Lung microvascular endothelial cell (primary cell): ENCODE measurements at regions not wholly inside any gene's neighbourhood (a gene's known extent, or its start where the extent isn't known, plus 50 kb on each side); places are given as distances from the start of the nearest gene placed in this dataset.

Experiments used
- DNase-seq, 2 donors: peaks; one replicate each; pipeline versions ENCODE4 v3.0.0 to v3.0.0-alpha.2; 2010; ENCODE audit warnings: low read depth in 2 of 2

DNA sequence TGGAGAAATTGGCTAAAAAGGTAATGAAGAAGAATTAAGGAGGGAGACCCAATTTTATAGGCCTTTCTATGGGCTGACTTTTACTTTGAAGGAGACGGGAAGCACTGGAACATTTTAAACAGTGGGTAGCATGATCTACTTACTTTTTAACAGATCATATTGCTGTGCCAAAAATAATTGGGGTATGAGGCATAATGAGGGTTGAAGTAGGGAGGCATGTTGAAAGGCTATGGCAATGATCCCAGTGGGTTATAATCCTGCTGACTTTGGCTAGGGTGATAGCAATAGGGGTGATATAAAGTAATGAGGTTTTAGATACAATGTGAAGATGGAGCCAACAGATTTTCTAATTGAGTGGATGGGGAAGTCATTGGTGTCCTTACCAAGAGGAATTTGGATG lies 73.2 kb downstream of the GPR37 start:
- no peak for DNase-seq

- no peak for DNase-seq
Measured at GRCh38 chr7:124690840-124691239, 74.8 kb downstream of the GPR37 start.

- no peak for DNase-seq
Measured at GRCh38 chr7:124689931-124690330, 75.7 kb downstream of the GPR37 start.

DNA sequence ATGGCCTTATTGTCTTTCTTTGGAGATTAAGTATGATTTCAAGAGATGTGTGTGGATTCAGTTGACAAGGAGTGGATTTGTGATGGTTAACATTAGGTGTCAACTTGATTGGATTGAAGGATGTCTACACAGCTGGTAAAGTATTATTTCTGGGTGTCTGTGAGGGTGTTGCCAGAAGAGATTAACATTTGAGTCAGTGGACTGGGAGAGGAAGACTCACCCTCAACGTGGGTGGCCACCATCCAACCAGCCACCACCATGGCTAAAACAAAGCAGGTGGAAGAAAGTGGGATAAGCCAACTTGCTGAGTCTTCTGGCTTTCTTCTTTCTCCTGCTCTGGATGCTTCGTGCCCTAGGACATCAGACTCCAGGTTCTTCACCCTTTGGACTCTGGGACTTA lies 76.1 kb downstream of the GPR37 start:
- no peak for DNase-seq

GRCh38 chr7:124688991-124689390 lies 76.6 kb downstream of the GPR37 start:
- no peak for DNase-seq

DNA sequence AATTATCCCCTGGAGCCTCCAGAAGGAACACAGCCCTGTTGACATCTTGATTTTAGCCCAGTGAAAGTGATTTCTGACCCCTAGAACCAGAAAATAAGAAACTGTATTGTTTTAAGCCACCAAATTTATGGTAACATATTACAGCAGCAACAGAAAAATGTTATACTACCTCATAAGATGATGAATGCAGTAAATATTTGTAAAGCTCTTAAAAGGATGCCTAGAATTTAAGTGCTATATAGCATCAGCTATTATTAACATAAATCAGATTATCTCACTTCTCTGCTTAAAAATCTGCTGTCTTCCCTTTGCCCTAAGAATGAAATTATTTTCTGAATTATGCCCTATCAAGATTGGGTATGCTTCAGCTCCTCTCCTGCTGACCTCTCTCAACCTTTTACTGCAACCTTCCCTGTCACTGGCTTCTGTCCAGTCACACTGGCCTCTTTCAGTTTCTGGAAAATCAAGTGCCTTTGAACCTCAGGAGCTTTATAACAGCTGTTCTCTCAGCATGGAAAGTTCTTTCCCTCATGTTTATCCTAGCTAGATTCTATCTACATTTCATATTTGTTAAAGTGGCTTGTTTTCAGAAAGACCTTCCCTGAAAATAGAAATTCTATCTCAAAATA lies 78.9 kb downstream of the GPR37 start:
- DNase-seq: no peak

DNA sequence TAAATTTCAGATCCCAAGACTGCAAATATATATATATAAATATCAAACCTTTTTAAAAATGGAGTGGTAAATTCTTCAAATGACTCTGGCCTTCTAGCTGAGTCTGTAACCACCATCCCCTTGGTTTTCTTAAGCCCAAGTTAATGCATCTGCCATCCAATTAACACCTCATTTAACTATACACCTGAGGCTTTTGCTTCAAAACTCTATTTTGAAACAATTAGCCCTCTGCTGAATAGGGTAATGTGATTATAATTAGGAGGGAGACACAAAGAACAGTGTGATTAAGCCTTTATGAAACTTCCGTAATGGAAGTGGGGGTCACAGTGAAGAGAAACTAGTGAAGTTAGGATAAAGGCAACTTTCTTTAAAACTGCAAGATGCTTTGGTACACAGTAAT lies 83.6 kb downstream of the GPR37 start:
- DNase-seq: no peak

- no peak for DNase-seq
Measured at GRCh38 chr7:124680304-124680703, 85.3 kb downstream of the GPR37 start.

GRCh38 chr7:124679586-124680225 lies 85.9 kb downstream of the GPR37 start:
- no peak for DNase-seq

GRCh38 chr7:124679146-124679545 lies 86.4 kb downstream of the GPR37 start:
- DNase-seq: no peak

DNA sequence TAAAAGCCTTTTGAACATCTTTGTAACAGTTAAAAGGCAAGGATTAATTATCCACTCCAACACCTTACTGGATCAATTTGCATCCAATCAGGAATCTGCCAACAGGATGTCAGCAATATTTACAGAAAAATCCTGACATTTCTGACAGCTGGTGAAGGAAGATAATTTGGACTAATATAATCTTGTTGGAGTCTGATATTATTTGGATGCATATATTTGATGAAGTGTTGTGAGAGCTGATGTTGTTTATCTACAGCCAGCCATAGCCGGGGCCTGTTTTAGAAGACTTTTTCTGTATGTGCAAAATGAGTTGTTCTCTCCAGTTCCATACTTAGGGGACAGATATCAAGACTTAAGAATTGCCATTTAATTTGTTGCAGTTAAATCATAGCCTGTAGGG lies 91.1 kb downstream of the GPR37 start:
- no peak for DNase-seq

DNA sequence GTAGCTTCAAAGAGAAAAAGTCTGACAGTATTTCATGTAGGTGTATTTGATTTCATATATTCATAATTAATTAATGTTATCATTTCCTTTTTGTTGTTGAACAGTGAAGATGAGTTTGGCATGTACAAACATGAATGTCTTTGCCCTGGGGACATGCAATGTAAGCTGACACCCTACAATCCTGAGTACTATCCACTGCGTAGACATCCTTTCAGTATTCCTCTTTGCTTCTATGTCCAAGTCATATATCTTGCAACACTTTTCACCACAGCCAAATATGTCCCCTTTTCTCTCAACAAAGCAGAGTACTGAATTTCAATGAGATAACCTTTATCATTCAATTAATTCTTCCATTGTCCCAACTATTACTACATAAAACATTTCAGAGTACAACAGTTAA lies 93.6 kb downstream of the GPR37 start:
- no peak for DNase-seq

GRCh38 chr7:124667312-124668153 lies 98.1 kb downstream of the GPR37 start:
- DNase-seq: no peak

GRCh38 chr7:124662937-124663336 lies 102.7 kb downstream of the GPR37 start:
- no peak for DNase-seq

DNA sequence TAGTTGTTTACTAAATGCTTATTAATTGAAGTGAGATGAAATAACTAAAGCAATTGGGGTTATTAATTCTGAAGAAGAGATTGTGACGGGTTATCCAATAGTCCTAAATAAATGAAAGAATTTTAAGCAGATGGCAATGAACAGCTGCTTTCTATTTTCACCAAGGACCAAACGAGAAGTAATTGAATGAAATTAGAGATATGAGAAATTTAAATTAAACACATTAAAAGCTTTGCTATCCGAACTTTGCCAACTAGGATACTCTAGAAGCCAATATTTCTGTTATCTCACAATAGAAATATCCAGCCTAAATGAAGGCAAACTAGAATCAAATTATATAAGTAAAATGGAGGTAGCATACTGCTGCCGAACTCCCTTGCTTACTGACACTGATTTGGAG lies 103.2 kb downstream of the GPR37 start:
- no peak for DNase-seq

- no peak for DNase-seq
Measured at GRCh38 chr7:124655990-124656389, 109.6 kb downstream of the GPR37 start.

- no peak for DNase-seq
Measured at GRCh38 chr7:124652237-124652636, 113.4 kb downstream of the GPR37 start.

- no peak for DNase-seq
Measured at GRCh38 chr7:124651136-124651535, 114.5 kb downstream of the GPR37 start.

- peak in 1 of 2 donors; percentile 2 for DNase-seq
Measured at GRCh38 chr7:124649397-124650014, 116.1 kb downstream of the GPR37 start.

DNA sequence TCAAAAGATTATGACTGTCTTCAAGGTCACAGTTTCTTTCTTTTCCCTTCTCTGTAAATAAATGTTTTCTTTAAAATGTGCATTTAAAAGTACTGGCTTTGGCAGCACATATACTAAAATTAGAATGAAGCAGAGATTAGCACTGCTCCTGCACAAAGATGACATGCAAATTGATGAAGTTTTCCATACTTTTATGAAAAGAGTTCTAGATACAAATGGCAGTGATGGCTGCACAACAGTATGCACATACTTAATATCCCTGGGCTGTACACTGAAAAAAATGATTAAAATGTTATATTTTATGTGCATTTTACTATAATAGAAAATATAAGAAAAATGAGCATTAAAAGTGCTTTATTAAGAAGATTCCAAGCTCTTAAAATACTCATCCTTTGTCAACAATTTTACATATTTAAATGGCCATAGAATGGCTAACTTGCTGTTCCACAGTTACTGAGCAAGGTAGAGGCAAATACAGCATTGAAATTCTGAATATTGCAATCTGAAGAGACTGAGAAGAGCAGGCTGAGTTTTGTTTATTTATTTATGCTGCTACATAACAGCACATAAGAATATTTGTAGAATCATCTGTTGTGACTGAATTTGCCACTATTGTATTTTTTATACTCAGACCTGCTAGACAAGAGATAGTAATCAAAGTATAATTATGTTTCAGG lies 117.8 kb downstream of the GPR37 start:
- DNase-seq: no peak

- DNase-seq: no peak
Measured at GRCh38 chr7:124645704-124646103, 119.9 kb downstream of the GPR37 start.
